Effector memory CD4-positive, alpha-beta T cell (primary cell): ENCODE measurements at regions not wholly inside any gene's neighbourhood (a gene's known extent, or its start where the extent isn't known, plus 50 kb on each side); places are given as distances from the start of the nearest gene placed in this dataset.

ENCODE experiments used
- DNase-seq, 3 donors: peaks; one replicate each; pipeline ENCODE4 v3.0.0-alpha.2; 2020
- H3K27ac ChIP-seq: 2 replicates; pipeline ENCODE4 v1.7.0; 2013; ENCODE audit warnings: mild to moderate bottlenecking, low read length, moderate library complexity; ENCODE audit not compliant: insufficient read depth, poor library complexity, severe bottlenecking
- H3K27me3 ChIP-seq: replicated peaks from 2 replicates; pipeline ENCODE4 v1.7.0; 2013; ENCODE audit warnings: mild to moderate bottlenecking, low read length; ENCODE audit not compliant: insufficient read depth, control insufficient read depth, poor library complexity, severe bottlenecking
- H3K36me3 ChIP-seq: 2 replicates; pipeline ENCODE4 v1.7.0; 2013; ENCODE audit warnings: mild to moderate bottlenecking, low read length, moderate library complexity; ENCODE audit not compliant: control insufficient read depth, insufficient read depth
- H3K4me1 ChIP-seq: 2 replicates; pipeline ENCODE4 v1.7.0; 2013; ENCODE audit warnings: low read length, mild to moderate bottlenecking; ENCODE audit not compliant: control insufficient read depth, insufficient read depth, poor library complexity, severe bottlenecking
- H3K4me3 ChIP-seq: 2 replicates; pipeline ENCODE4 v1.7.0; 2013; ENCODE audit warnings: low read length, low read depth, mild to moderate bottlenecking; ENCODE audit not compliant: insufficient read depth, poor library complexity, severe bottlenecking
- H3K9me3 ChIP-seq: 2 replicates; pipeline ENCODE4 v1.7.0; 2013; ENCODE audit warnings: mild to moderate bottlenecking, low read length, moderate library complexity; ENCODE audit not compliant: control insufficient read depth

DNA sequence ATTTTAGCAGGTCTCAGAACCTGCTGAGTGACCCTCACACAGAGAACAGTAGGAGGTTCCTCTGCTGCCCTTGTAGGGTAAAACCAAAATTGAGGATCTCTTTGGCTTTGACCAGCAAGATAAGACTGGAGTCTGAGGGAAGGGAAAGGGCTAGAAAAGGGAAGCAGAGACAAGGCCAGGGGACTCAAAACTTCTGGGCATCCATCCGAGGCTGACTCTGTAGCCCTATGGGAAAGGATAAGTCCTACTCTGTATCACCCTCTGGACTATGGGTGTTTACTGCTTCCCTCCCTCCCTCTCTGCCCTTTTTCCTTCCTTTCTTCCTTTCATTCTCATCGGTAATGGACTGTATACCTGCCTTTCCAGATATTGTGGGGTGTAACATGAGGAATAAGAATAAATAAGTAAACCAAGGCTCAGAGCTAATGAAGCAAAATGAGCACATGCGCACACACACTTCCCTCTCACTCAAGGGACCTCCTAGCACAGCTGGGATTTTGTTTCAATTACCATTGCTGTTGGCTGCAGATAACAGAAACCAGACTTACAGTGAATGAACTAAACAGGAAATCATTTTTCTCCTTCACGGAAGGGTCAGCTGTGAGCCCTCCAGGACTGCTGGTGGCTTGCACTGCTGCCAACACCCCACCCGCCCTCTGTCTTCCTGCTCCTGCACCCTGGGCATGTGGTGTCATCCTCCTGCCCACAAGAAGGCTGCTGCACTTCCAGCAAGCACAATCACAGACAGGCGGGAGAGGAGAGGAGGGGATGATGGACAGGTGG is 404.4 kb upstream of the CCDC196 start:
- Histone ChIP-seq H3K27ac (no peak overlapping the region), H3K4me1 (no peaks in the 10 kb centered on the region), H3K27me3 (no peaks in the 10 kb centered on the region), H3K9me3 (no peaks in the 10 kb centered on the region), H3K36me3 (no peaks in the 10 kb centered on the region), H3K4me3 (no peak overlapping the region)
- DNase-seq, result no peak

DNA sequence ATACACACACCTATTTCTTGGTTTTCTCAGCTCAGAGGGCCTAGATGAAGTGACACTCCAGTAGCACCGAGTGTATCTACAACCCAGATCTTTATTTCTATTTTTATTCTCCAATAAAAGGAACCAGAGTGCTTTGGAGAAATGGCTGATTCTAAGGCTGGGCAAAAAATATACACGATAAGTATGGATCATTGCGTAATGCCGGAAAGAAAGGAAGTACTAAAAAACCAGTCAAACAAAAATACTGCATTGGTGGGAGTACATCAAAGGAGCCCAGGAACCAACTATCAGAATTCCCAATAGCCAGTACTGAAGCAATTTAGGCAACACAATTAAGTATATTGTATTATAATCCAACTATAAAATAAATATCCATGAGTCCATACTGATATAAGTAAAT is 400.9 kb upstream of the CCDC196 start:
- H3K9me3 ChIP-seq, result no peaks in the 10 kb centered on the region
- no peaks in the 10 kb centered on the region for H3K27me3 ChIP-seq
- DNase-seq, result no peak
- no peak overlapping the region for H3K4me3 ChIP-seq
- H3K27ac ChIP-seq, result no peak overlapping the region
- no peaks in the 10 kb centered on the region for H3K4me1 ChIP-seq
- H3K36me3 ChIP-seq, result no peaks in the 10 kb centered on the region

DNA sequence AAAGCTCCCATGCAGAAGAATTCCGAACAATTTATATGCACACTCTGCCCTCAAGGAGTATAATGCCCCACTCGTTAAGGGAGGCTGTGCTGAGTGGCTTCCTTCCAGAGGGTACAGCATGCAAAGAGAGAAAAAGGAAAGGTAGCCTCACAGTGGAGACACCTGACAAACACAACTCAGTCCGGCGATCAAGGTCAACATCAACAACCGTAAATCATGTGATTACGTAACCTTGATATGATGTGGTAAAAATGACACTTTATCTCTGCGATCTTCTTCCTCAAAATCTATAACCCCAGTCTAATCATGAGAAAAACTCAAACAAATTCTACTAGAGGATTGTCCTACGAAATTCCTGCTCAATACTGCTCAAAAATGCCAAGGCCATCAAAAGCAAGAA is 400.5 kb upstream of the CCDC196 start:
- H3K4me3 ChIP-seq, result no peak overlapping the region
- H3K27me3 ChIP-seq, result no peaks in the 10 kb centered on the region
- no peaks in the 10 kb centered on the region for H3K36me3 ChIP-seq
- H3K9me3 ChIP-seq, result no peaks in the 10 kb centered on the region
- no peak for DNase-seq
- no peak overlapping the region for H3K27ac ChIP-seq
- H3K4me1 ChIP-seq, result no peaks in the 10 kb centered on the region

- H3K9me3 ChIP-seq, result no peaks in the 10 kb centered on the region
- no peaks in the 10 kb centered on the region for H3K36me3 ChIP-seq
- no peaks in the 10 kb centered on the region for H3K4me1 ChIP-seq
- H3K27ac ChIP-seq, result no peak overlapping the region
- H3K4me3 ChIP-seq, result no peak overlapping the region
- H3K27me3 ChIP-seq, result no peaks in the 10 kb centered on the region
- no peak for DNase-seq
Observed at GRCh38 chr14:66087231-66087630, 398.9 kb upstream of the CCDC196 start.

- H3K27me3 ChIP-seq, result no peaks in the 10 kb centered on the region
- no peak overlapping the region for H3K4me3 ChIP-seq
- H3K4me1 ChIP-seq, result no peaks in the 10 kb centered on the region
- no peak overlapping the region for H3K27ac ChIP-seq
- no peaks in the 10 kb centered on the region for H3K9me3 ChIP-seq
- H3K36me3 ChIP-seq, result no peaks in the 10 kb centered on the region
- DNase-seq, result no peak
Observed at GRCh38 chr14:66088656-66089055, 397.5 kb upstream of the CCDC196 start.

DNA sequence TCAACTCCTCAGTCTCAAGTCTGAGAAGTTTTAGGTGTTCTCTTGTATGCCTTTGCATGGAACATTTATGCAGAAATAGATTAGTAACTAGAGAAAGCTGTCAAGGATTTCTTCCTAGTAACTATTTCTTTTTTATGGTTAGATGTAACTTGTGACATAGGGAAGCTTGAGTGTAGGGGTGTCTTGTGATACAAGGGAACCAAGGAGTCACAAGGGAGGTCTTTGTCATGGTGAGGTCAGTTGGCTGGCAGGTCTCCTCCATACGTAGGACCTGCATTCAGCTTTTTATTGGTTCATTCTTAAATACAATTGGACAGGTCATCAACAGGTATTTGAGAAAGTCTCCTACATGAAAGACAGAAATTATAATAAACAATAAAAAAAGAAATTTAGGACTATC is 394.0 kb upstream of the CCDC196 start:
- DNase-seq, result no peak
- Histone ChIP-seq H3K4me1 (no peaks in the 10 kb centered on the region), H3K36me3 (no peaks in the 10 kb centered on the region), H3K27me3 (no peaks in the 10 kb centered on the region), H3K4me3 (no peak overlapping the region), H3K9me3 (no peaks in the 10 kb centered on the region), H3K27ac (no peak overlapping the region)

DNA sequence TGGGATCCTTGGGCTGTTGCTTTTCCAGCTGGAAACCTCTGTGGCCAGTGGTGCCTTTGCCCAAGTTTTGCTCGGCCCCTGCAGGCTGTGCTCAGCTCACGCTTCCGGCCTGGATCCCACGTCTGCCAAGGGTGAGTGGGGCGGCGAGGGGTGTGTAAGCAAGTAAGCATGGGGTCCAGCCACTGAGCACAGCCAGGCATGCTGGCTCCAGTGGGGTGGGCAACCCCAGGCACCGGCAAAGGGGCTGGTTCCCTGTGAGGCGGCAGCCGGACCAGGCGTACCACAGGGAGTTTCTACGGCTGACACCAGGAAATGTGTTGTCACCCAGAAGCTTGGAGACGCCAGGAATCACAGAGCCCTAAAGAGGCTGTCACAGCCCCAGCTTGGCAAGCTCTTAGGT is 393.4 kb upstream of the CCDC196 start:
- Histone ChIP-seq H3K36me3 (no peaks in the 10 kb centered on the region), H3K4me3 (no peak overlapping the region), H3K4me1 (no peaks in the 10 kb centered on the region), H3K27ac (no peak overlapping the region), H3K9me3 (no peaks in the 10 kb centered on the region), H3K27me3 (no peaks in the 10 kb centered on the region)
- no peak for DNase-seq

DNA sequence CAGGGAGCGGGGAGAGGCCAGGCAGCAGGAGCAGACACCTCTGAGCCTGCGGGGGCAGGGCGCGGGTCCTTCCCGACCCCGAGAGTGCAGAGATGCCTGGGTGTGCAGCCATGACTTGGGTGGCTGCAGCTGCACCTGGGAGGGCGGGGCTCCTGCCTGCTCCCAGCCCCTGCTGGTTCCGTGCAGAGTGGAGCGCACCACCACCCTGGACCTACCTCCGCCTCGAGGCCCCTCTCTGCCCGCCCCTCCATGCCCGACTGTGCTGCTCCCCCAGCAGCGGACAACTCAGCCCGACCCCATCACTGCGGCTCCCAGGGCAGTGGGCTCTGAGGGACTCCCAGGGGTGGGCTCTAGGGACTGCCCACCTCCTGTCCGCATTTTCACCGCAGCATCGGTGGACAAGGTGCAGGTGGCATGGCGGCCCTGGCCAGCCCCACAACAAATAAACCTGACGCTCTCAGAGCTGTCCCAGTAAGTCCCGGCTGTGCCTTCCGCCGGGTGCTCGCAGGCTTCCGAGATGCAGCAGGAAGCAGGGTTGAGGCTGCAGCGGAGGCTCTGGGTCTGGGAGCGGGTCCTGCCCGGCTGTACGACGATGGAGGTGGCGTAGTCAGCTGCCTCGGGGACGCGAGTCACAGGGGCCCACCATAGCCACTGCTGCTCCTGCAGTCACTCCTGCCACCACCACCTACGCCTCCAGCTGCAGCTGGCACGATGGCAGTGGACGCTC is 392.0 kb upstream of the CCDC196 start:
- DNase-seq, result no peak
- Histone ChIP-seq H3K4me1 (no peaks in the 10 kb centered on the region), H3K4me3 (no peak overlapping the region), H3K36me3 (no peaks in the 10 kb centered on the region), H3K27ac (no peak overlapping the region), H3K9me3 (no peaks in the 10 kb centered on the region), H3K27me3 (no peaks in the 10 kb centered on the region)

DNA sequence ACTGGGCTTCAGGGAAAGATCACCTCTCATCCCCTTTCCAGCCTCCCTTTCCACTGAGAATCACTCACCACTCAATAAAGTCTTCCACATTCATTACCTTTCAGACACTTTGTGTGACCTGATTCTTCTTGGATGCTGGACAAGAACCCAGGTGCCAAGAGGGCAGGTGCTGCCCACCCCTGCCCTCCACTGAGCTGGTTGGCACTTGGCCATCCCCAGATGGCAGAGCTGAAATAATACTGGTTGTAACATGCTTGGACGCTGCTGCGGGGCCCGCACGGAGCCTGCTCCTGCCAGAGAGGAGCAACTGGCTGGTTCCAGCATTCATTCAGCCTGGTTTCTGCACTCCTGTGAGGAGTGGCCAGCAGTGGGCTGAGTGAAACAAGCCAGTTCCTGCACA is 386.7 kb upstream of the CCDC196 start:
- Histone ChIP-seq H3K27me3 (no peaks in the 10 kb centered on the region), H3K9me3 (no peaks in the 10 kb centered on the region), H3K36me3 (no peaks in the 10 kb centered on the region), H3K4me1 (no peaks in the 10 kb centered on the region), H3K27ac (no peak overlapping the region), H3K4me3 (no peak overlapping the region)
- no peak for DNase-seq

DNA sequence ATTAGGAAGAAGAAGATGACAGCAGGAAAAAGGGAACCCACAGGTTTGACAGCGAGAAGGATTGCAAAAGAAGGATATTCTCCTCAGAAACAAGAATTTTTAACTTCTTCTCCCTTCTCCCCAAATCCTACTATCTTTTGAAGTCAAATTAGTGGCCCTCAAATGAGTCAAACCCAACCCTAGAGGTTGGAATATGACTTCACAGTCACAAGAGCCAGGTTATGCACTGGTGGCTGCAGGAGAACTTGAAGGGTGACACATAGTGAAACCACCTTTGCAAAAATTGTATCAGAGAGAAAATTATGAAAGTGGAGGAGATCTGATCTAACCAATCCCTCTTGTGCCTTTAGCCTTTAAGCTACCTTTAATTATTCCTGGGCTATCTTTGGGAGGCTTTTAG is 386.2 kb upstream of the CCDC196 start:
- H3K4me3 ChIP-seq, result no peak overlapping the region
- H3K4me1 ChIP-seq, result no peaks in the 10 kb centered on the region
- no peaks in the 10 kb centered on the region for H3K36me3 ChIP-seq
- no peaks in the 10 kb centered on the region for H3K27me3 ChIP-seq
- no peaks in the 10 kb centered on the region for H3K9me3 ChIP-seq
- no peak overlapping the region for H3K27ac ChIP-seq
- DNase-seq, result no peak
